Upper lobe of left lung (tissue), 6 donors: ENCODE measurements at regions not wholly inside any gene's neighbourhood (a gene's known extent, or its start where the extent isn't known, plus 50 kb on each side); places are given as distances from the start of the nearest gene placed in this dataset.

Experiments used
- ATAC-seq, 2 donors: fragments of 200-7000 bp; cut with Tn5 transposase; one replicate each; pipeline ENCODE4 v1.9.1; 2022; ENCODE audit warnings: mild to moderate bottlenecking in 2 of 2, moderate library complexity in 2 of 2; ENCODE audit not compliant: low FRiP score in 2 of 2
- DNase-seq, 2 donors: peaks; one replicate each; pipeline ENCODE4 v3.0.0-alpha.2; 2019 to 2020
- H3K27ac ChIP-seq, 4 donors: fragments of 200-600 bp; sonication (generic); one replicate each; pipeline ENCODE4 v1.5.1; 2016 to 2019
- H3K27me3 ChIP-seq, 4 donors: fragments of 200-600 bp; sonication (generic); one replicate each; pipeline ENCODE4 v1.5.1; 2017 to 2019
- H3K36me3 ChIP-seq, 4 donors: fragments of 200-600 bp; sonication (generic); one replicate each; pipeline ENCODE4 v1.5.1; 2016 to 2019
- H3K4me1 ChIP-seq, 4 donors: fragments of 200-600 bp; sonication (generic); one replicate each; pipeline ENCODE4 v1.5.1; 2018 to 2019
- H3K4me3 ChIP-seq, 4 donors: fragments of 200-600 bp; sonication (generic); one replicate each; pipeline ENCODE4 v1.5.1; 2017 to 2019; ENCODE audit warnings: mild to moderate bottlenecking in 2 of 4, moderate library complexity in 1 of 4
- H3K9me3 ChIP-seq, 4 donors: fragments of 200-600 bp; sonication (generic); one replicate each; pipeline ENCODE4 v1.5.1; 2018 to 2019
- CTCF ChIP-seq, 6 experiments: fragments of 450-650 bp in 4 of 6; fragments of 200-600 bp in 2 of 6; sonication (generic) in 2 of 6; IDR thresholded peaks; one replicate each; pipeline ENCODE4 v1.5.1; 2016 to 2019; ENCODE audit warnings: antibody characterized with exemption in 6 of 6
- EP300 ChIP-seq, 4 donors: sonication (generic); formaldehyde crosslinking; IDR thresholded peaks; one replicate each; pipeline ENCODE4 v1.5.1; 2017; ENCODE audit warnings: antibody characterized with exemption in 4 of 4, control low read depth in 2 of 4
- POLR2A ChIP-seq, 4 donors: fragments of 450-650 bp; IDR thresholded peaks; one replicate each; pipeline ENCODE4 v1.5.1; 2016 to 2017; ENCODE audit warnings: antibody characterized with exemption in 4 of 4, mild to moderate bottlenecking in 2 of 4
- POLR2AphosphoS5 ChIP-seq, 2 donors: sonication (generic); formaldehyde crosslinking; IDR thresholded peaks; one replicate each; pipeline ENCODE4 v1.5.1; 2017; ENCODE audit warnings: antibody characterized with exemption in 2 of 2
- WGBS, 2 donors: methylation state at CpG; one replicate each; pipeline ENCODE4 v1.1.5; 2017 to 2018; 5-methylcytosine and 5-hydroxymethylcytosine counted together
- donor health status: DM: no; HTN: no; CAD: no; lungs with moderate emphysema.
- donor health status: DM: no; HTN: yes; CAD: no; lungs with severe emphysema.

- H3K4me1 ChIP-seq = peaks cover 0 to 3% (median 0%) of the 10 kb centered on the region in 4 donors
- TF ChIP-seq CTCF (IDR thresholded peaks at IDR 0.05) (no peak), EP300 (IDR thresholded peaks at IDR 0.05) (no peak), POLR2AphosphoS5 (IDR thresholded peaks at IDR 0.05) (no peak), POLR2A (IDR thresholded peaks at IDR 0.05) (no peak)
- WGBS, 2 donors = 69% methylated on average over 6 of the region's 6 CpGs
- no peaks in the 10 kb centered on the region for H3K27me3 ChIP-seq
- ATAC-seq (no peak), DNase-seq (no peak)
- H3K27ac ChIP-seq = peak overlapping the region in 2 of 4 donors; percentile 13 to 21
- no peak overlapping the region for H3K4me3 ChIP-seq
- H3K36me3 ChIP-seq = no peaks in the 10 kb centered on the region
- H3K9me3 ChIP-seq = no peaks in the 10 kb centered on the region
Measured at GRCh38 chr12:14283489-14284144, 81.9 kb upstream of the ATF7IP start.

GRCh38 chr12:14284184-14284722 is 81.2 kb upstream of the ATF7IP start:
- Histone ChIP-seq H3K4me3 (no peak overlapping the region), H3K27ac (peak overlapping the region in 3 of 4 donors; percentile 2 to 21 (median 13)), H3K4me1 (peaks cover 0 to 3% (median 0%) of the 10 kb centered on the region in 4 donors), H3K27me3 (no peaks in the 10 kb centered on the region), H3K36me3 (no peaks in the 10 kb centered on the region), H3K9me3 (no peaks in the 10 kb centered on the region)
- WGBS, 2 donors = 68 to 71% methylated on average over 7 of the region's 7 CpGs
- ATAC-seq (peak; percentile 28 to 74), DNase-seq (peak in 1 of 2 donors; percentile 27)
- TF ChIP-seq EP300 (IDR thresholded peaks at IDR 0.05) = no peak
- no peak for TF ChIP-seq POLR2AphosphoS5 (IDR thresholded peaks at IDR 0.05)
- no peak for TF ChIP-seq CTCF (IDR thresholded peaks at IDR 0.05)
- no peak for TF ChIP-seq POLR2A (IDR thresholded peaks at IDR 0.05)

GRCh38 chr12:14289601-14290000 is 75.9 kb upstream of the ATF7IP start:
- TF ChIP-seq POLR2A (IDR thresholded peaks at IDR 0.05) = no peak
- no peak for TF ChIP-seq EP300 (IDR thresholded peaks at IDR 0.05)
- no peak for TF ChIP-seq CTCF (IDR thresholded peaks at IDR 0.05)
- no peak for TF ChIP-seq POLR2AphosphoS5 (IDR thresholded peaks at IDR 0.05)
- H3K27me3 ChIP-seq = no peaks in the 10 kb centered on the region
- no peak overlapping the region for H3K27ac ChIP-seq
- no peaks in the 10 kb centered on the region for H3K9me3 ChIP-seq
- ATAC-seq (no peak), DNase-seq (no peak)
- no peaks in the 10 kb centered on the region for H3K4me1 ChIP-seq
- no peak overlapping the region for H3K4me3 ChIP-seq
- WGBS, 2 donors = 91 to 100% methylated on average over 1 of the region's 1 CpG
- H3K36me3 ChIP-seq = no peaks in the 10 kb centered on the region

- TF ChIP-seq POLR2AphosphoS5 (IDR thresholded peaks at IDR 0.05) (no peak), CTCF (IDR thresholded peaks at IDR 0.05) (no peak), EP300 (IDR thresholded peaks at IDR 0.05) (no peak), POLR2A (IDR thresholded peaks at IDR 0.05) (no peak)
- 59 to 72% methylated on average over 1 of the region's 1 CpG for WGBS, 2 donors
- Histone ChIP-seq H3K27me3 (no peaks in the 10 kb centered on the region), H3K9me3 (no peaks in the 10 kb centered on the region), H3K4me1 (no peaks in the 10 kb centered on the region), H3K36me3 (no peaks in the 10 kb centered on the region), H3K27ac (no peak overlapping the region), H3K4me3 (no peak overlapping the region)
- ATAC-seq = no peak
- DNase-seq = no peak
Measured at GRCh38 chr12:14290951-14291350, 74.5 kb upstream of the ATF7IP start.

- H3K27me3 ChIP-seq = no peaks in the 10 kb centered on the region
- ATAC-seq (no peak), DNase-seq (no peak)
- peaks cover 0 to 2% (median under 1%) of the 10 kb centered on the region in 4 donors for H3K9me3 ChIP-seq
- no peaks in the 10 kb centered on the region for H3K4me1 ChIP-seq
- H3K4me3 ChIP-seq = no peak overlapping the region
- TF ChIP-seq EP300 (IDR thresholded peaks at IDR 0.05) = no peak
- no peak for TF ChIP-seq CTCF (IDR thresholded peaks at IDR 0.05)
- H3K36me3 ChIP-seq = no peaks in the 10 kb centered on the region
- H3K27ac ChIP-seq = no peak overlapping the region
Measured at GRCh38 chr12:14303661-14304155, 61.8 kb upstream of the ATF7IP start.
